Psoas muscle (tissue), 7 donors: ENCODE measurements at regions not wholly inside any gene's neighbourhood (a gene's known extent, or its start where the extent isn't known, plus 50 kb on each side); places are given as distances from the start of the nearest gene placed in this dataset.
A peak's percentile ranks its signal among the peaks of the same experiment; 100 is the strongest.
"Not testable (repeated sequence)": the region's sequence is repeated elsewhere in the genome, so short reads cannot be mapped to it uniquely, and the experiment has no call there.

Experiments
- ATAC-seq, 4 donors: fragments of 200-7000 bp; cut with Tn5 transposase; one replicate each; pipeline ENCODE4 v1.9.1; 2020; ENCODE audit warnings: moderate library complexity in 3 of 4, mild to moderate bottlenecking in 2 of 4
- DNase-seq, 2 donors: peaks; one replicate each; pipeline ENCODE4 v3.0.0-alpha.2; 2020
- H3K27ac ChIP-seq: fragments of 200-600 bp; one replicate; pipeline ENCODE4 v1.8.0; 2022
- H3K27me3 ChIP-seq, 3 donors: fragments of 200-600 bp in 1 of 3; one replicate each; pipeline versions ENCODE4 v1.6.1 to v1.8.0; 2013 to 2022; ENCODE audit warnings: low read length in 2 of 3, mild to moderate bottlenecking in 2 of 3, moderate library complexity in 1 of 3; ENCODE audit not compliant: insufficient read depth in 3 of 3
- H3K36me3 ChIP-seq, 2 donors: fragments of 200-600 bp in 1 of 2; one replicate each; pipeline versions ENCODE4 v1.6.1 to v1.8.0; 2013 to 2022; ENCODE audit warnings: low read depth in 1 of 2, mild to moderate bottlenecking in 1 of 2, moderate library complexity in 1 of 2; ENCODE audit not compliant: insufficient read depth in 1 of 2
- H3K4me1 ChIP-seq: fragments of 200-600 bp; one replicate; pipeline ENCODE4 v1.8.0; 2022
- H3K4me3 ChIP-seq: fragments of 200-600 bp; one replicate; pipeline ENCODE4 v1.8.0; 2022; ENCODE audit warnings: mild to moderate bottlenecking
- H3K9me3 ChIP-seq: fragments of 200-600 bp; one replicate; pipeline ENCODE4 v1.8.0; 2022
- CTCF ChIP-seq: fragments of 200-600 bp; IDR thresholded peaks from one replicate; pipeline ENCODE4 v1.8.0; 2022; ENCODE audit warnings: antibody characterized with exemption
- WGBS, 3 donors: extraction: QIAGEN DNeasy Blood & Tissue Kit; methylation state at CpG; one replicate each; pipeline versions ENCODE4 v1.1.6 to v1.1.7; 2013; 5-methylcytosine and 5-hydroxymethylcytosine counted together
- intact Hi-C, 2 donors: fragments of 100-400 bp; cut with DNase I; formaldehyde crosslinking; loops; one replicate each; pipeline versions ENCODE4 v1.11.0 to v1.14.2; 2022
- donor health status: healthy with polysubstance abuse.
- donor health status: DM: no; HTN: no; CAD: no; lungs with moderate emphysema.
- donor health status: Bipolar disorder and iron deficiency.
- donor health status: healthy.
- donor health status: DM: yes; HTN: yes; CAD: no.
- donor health status: DM: no; HTN: no; CAD: no.
- donor health status: DM: yes; HTN: yes; CAD: no.

- no peak for TF ChIP-seq CTCF
- Histone ChIP-seq H3K27me3 (peaks cover 0 to 50% (median 1%) of the 10 kb centered on the region in 3 donors), H3K4me1 (peaks cover 6% of the 10 kb centered on the region), H3K36me3 (no peaks in the 10 kb centered on the region), H3K9me3 (peaks cover 7% of the 10 kb centered on the region), H3K4me3 (no peak overlapping the region), H3K27ac (no peak overlapping the region)
- WGBS, 3 donors, result 46 to 63% (median 54%) methylated on average over 4 of the region's 4 CpGs
- peak in 1 of 4 donors; percentile 27 for ATAC-seq
- DNase-seq, result no peak
- intact Hi-C loops, result loop anchor here in 1 of 2 donors (5.0 kb wide), 1 partner anchor 178 kb away; no protein-coding TSS in a partner anchor
These were observed 96.6 kb downstream of the FOXD2 start for GRCh38 chr1:47534436-47534835.

GRCh38 chr1:47536646-47537118 lies 98.8 kb downstream of the FOXD2 start:
- Histone ChIP-seq H3K27me3 (peaks cover 0 to 46% (median 1%) of the 10 kb centered on the region in 3 donors), H3K27ac (no peak overlapping the region), H3K9me3 (no peaks in the 10 kb centered on the region), H3K36me3 (no peaks in the 10 kb centered on the region), H3K4me3 (no peak overlapping the region), H3K4me1 (peaks cover 6% of the 10 kb centered on the region)
- WGBS, 3 donors, result 51 to 63% (median 51%) methylated on average over 9 of the region's 9 CpGs
- DNase-seq (no peak), ATAC-seq (no peak)
- intact Hi-C loops, result no loop called here
- TF ChIP-seq CTCF, result no peak

- WGBS, 3 donors, result 72 to 90% (median 79%) methylated on average over 5 of the region's 5 CpGs
These were observed 99.4 kb downstream of the FOXD2 start for GRCh38 chr1:47537268-47537667.

GRCh38 chr1:47537966-47538365 lies 100.1 kb downstream of the FOXD2 start:
- no peak overlapping the region for H3K4me3 ChIP-seq
- H3K36me3 ChIP-seq, result no peaks in the 10 kb centered on the region
- WGBS, 3 donors, result 80 to 90% (median 88%) methylated on average over 3 of the region's 3 CpGs
- no peak for DNase-seq
- peaks cover 0 to 33% (median 1%) of the 10 kb centered on the region in 3 donors for H3K27me3 ChIP-seq
- H3K9me3 ChIP-seq, result no peaks in the 10 kb centered on the region
- no peak overlapping the region for H3K27ac ChIP-seq
- intact Hi-C loops, result no loop called here
- TF ChIP-seq CTCF, result no peak
- ATAC-seq, result no peak
- H3K4me1 ChIP-seq, result peaks cover 6% of the 10 kb centered on the region

More at GRCh38 chr1:47537268-47537667, 99.4 kb downstream of the FOXD2 start:
- DNase-seq, result no peak
- ATAC-seq, result no peak
- no peak overlapping the region for H3K4me3 ChIP-seq
- TF ChIP-seq CTCF, result no peak
- no peaks in the 10 kb centered on the region for H3K9me3 ChIP-seq
- peaks cover 6% of the 10 kb centered on the region for H3K4me1 ChIP-seq
- no peak overlapping the region for H3K27ac ChIP-seq
- H3K36me3 ChIP-seq, result no peaks in the 10 kb centered on the region
- intact Hi-C loops, result no loop called here
- H3K27me3 ChIP-seq, result peaks cover 0 to 40% (median 1%) of the 10 kb centered on the region in 3 donors

GRCh38 chr1:47538530-47538929 lies 100.7 kb downstream of the FOXD2 start:
- intact Hi-C loops, result not testable (repeated sequence)

GRCh38 chr1:47541705-47542104 lies 103.9 kb downstream of the FOXD2 start:
- H3K4me3 ChIP-seq, H3K36me3 ChIP-seq, H3K9me3 ChIP-seq, intact Hi-C loops, H3K27ac ChIP-seq, DNase-seq, ATAC-seq, H3K27me3 ChIP-seq, H3K4me1 ChIP-seq: not testable (repeated sequence)
- WGBS, 3 donors, result 85 to 89% (median 87%) methylated on average over 4 of the region's 4 CpGs

More at GRCh38 chr1:47538530-47538929, 100.7 kb downstream of the FOXD2 start:
- H3K9me3 ChIP-seq, H3K4me3 ChIP-seq, H3K27ac ChIP-seq, DNase-seq, H3K36me3 ChIP-seq, H3K4me1 ChIP-seq, ATAC-seq: not testable (repeated sequence)
- WGBS, 3 donors, result 88 to 89% (median 88%) methylated on average over 2 of the region's 2 CpGs
- peaks cover 0 to 30% (median 1%) of the 10 kb centered on the region in 3 donors for H3K27me3 ChIP-seq

GRCh38 chr1:47543089-47543488 lies 105.2 kb downstream of the FOXD2 start:
- 79 to 96% (median 79%) methylated on average over 1 of the region's 1 CpG for WGBS, 3 donors
- H3K4me3 ChIP-seq, result not testable (repeated sequence)

More at GRCh38 chr1:47543089-47543488, 105.2 kb downstream of the FOXD2 start:
- intact Hi-C loops, H3K4me1 ChIP-seq, H3K27ac ChIP-seq, DNase-seq, H3K36me3 ChIP-seq, H3K27me3 ChIP-seq, ATAC-seq, H3K9me3 ChIP-seq: not testable (repeated sequence)
